GM23248 (cell line): ENCODE measurements at regions not wholly inside any gene's neighbourhood (a gene's known extent, or its start where the extent isn't known, plus 50 kb on each side); places are given as distances from the start of the nearest gene placed in this dataset.

Experiments used
- EZH2 ChIP-seq: fragments of 200-600 bp; sonication (generic); IDR thresholded peaks from 2 replicates; pipeline ENCODE4 v1.6.1; 2018; ENCODE audit warnings: antibody characterized with exemption, mild to moderate bottlenecking; ENCODE audit not compliant: insufficient read depth, poor library complexity, severe bottlenecking
- EZH2phosphoT487 ChIP-seq: fragments of 200-600 bp; sonication (generic); IDR thresholded peaks from 2 replicates; pipeline ENCODE4 v1.6.1; 2018; ENCODE audit warnings: antibody characterized with exemption, moderate library complexity, mild to moderate bottlenecking, low read depth; ENCODE audit not compliant: insufficient read depth

- no peak for TF ChIP-seq EZH2
- no peak for TF ChIP-seq EZH2phosphoT487
Measured at GRCh38 chr4:181162676-181163075, 1080.5 kb upstream of the TENM3 start.
